OCI-LY7 (cell line): ENCODE measurements at regions not wholly inside any gene's neighbourhood (a gene's known extent, or its start where the extent isn't known, plus 50 kb on each side); places are given as distances from the start of the nearest gene placed in this dataset.

Source experiments
- BruUV-seq: library from RNA; stranded (reverse); fragments of 400-500 nt; replicated peaks from 2 replicates; lab custom pipeline; 2021; lab: Mats Ljungman, UMichigan
- CTCF ChIA-PET: fragments of 300-600 bp; sonication (Branson Sonifier 250); formaldehyde crosslinking; loops from one replicate; lab custom pipeline; 2022; ENCODE audit warnings: antibody characterized with exemption; ENCODE audit not compliant: unreplicated experiment; lab: Charles Lee
- POLR2A ChIA-PET: fragments of 300-600 bp; sonication (Branson Sonifier 250); formaldehyde crosslinking; loops from one replicate; lab custom pipeline; 2022; ENCODE audit warnings: antibody characterized with exemption; lab: Charles Lee
- DNase-seq: peaks from one replicate; pipeline ENCODE4 v3.0.0-alpha.2; 2015; ENCODE audit warnings: low spot score
- H2AFZ ChIP-seq: fragments of 200-600 bp; sonication (generic), shearing (Covaris generic); 2 replicates; pipeline ENCODE4 v1.6.1; 2014; ENCODE audit warnings: mild to moderate bottlenecking, antibody characterized with exemption, low read length, moderate library complexity
- H3K27ac ChIP-seq: fragments of 200-600 bp; sonication (generic); 2 replicates; pipeline ENCODE4 v1.5.1; 2014; ENCODE audit warnings: mixed run types, low read depth, mild to moderate bottlenecking, moderate library complexity, low read length, inconsistent platforms; ENCODE audit not compliant: poor library complexity, severe bottlenecking
- H3K36me3 ChIP-seq: fragments of 200-600 bp; sonication (generic); 2 replicates; pipeline ENCODE4 v1.6.1; 2014; ENCODE audit warnings: mild to moderate bottlenecking, antibody characterized with exemption, low read length, moderate library complexity, mixed read lengths; ENCODE audit not compliant: insufficient read depth
- H3K4me1 ChIP-seq: fragments of 200-600 bp; sonication (generic); 2 replicates; pipeline ENCODE4 v1.5.1; 2014; ENCODE audit warnings: mild to moderate bottlenecking, low read length; ENCODE audit not compliant: insufficient read depth, poor library complexity, severe bottlenecking
- H3K4me2 ChIP-seq: fragments of 200-600 bp; sonication (generic); 2 replicates; pipeline ENCODE4 v1.6.1; 2014; ENCODE audit warnings: mild to moderate bottlenecking, low read length
- H3K4me3 ChIP-seq: fragments of 200-600 bp; sonication (generic); 2 replicates; pipeline ENCODE4 v1.5.1; 2014; ENCODE audit warnings: mild to moderate bottlenecking, low read depth, low read length; ENCODE audit not compliant: poor library complexity, severe bottlenecking
- H3K79me2 ChIP-seq: fragments of 200-600 bp; sonication (generic); 2 replicates; pipeline ENCODE4 v1.6.1; 2016; ENCODE audit warnings: low read depth, mild to moderate bottlenecking, low read length, moderate library complexity, mixed read lengths; ENCODE audit not compliant: insufficient read depth
- H3K9me2 ChIP-seq: fragments of 200-600 bp; sonication (generic); 2 replicates; pipeline ENCODE4 v1.6.1; 2016; ENCODE audit warnings: mild to moderate bottlenecking, low read length, mixed read lengths; ENCODE audit not compliant: insufficient read depth
- H3K9me3 ChIP-seq: fragments of 200-600 bp; sonication (generic); 2 replicates; pipeline ENCODE4 v1.6.1; 2014; ENCODE audit warnings: mild to moderate bottlenecking, mixed run types, low read length, mixed read lengths
- H4K20me1 ChIP-seq: fragments of 200-600 bp; sonication (generic); 2 replicates; pipeline ENCODE4 v1.6.1; 2014; ENCODE audit warnings: mild to moderate bottlenecking, antibody characterized with exemption, low read length, moderate library complexity, mixed read lengths; ENCODE audit not compliant: insufficient read depth
- EZH2phosphoT487 ChIP-seq: fragments of 200-600 bp; sonication (generic); IDR thresholded peaks from 2 replicates; pipeline ENCODE4 v1.6.1; 2018; ENCODE audit warnings: low read depth, borderline replicate concordance, mild to moderate bottlenecking, mixed run types, antibody characterized with exemption, low read length, moderate library complexity, mixed read lengths
- intact Hi-C: fragments of 100-400 bp; cut with micrococcal nuclease; formaldehyde crosslinking; loops from one replicate; pipeline ENCODE4 v1.10.0; 2022; ENCODE audit not compliant: unreplicated experiment
- TF ChIP-seq, protein P1 (sequence below): fragments of 200-600 bp; sonication (generic); conservative IDR thresholded peaks from 2 replicates; pipeline ENCODE4 v1.5.1; 2014; ENCODE audit warnings: mild to moderate bottlenecking, antibody characterized with exemption, low read length, moderate library complexity, mixed read lengths

DNA sequence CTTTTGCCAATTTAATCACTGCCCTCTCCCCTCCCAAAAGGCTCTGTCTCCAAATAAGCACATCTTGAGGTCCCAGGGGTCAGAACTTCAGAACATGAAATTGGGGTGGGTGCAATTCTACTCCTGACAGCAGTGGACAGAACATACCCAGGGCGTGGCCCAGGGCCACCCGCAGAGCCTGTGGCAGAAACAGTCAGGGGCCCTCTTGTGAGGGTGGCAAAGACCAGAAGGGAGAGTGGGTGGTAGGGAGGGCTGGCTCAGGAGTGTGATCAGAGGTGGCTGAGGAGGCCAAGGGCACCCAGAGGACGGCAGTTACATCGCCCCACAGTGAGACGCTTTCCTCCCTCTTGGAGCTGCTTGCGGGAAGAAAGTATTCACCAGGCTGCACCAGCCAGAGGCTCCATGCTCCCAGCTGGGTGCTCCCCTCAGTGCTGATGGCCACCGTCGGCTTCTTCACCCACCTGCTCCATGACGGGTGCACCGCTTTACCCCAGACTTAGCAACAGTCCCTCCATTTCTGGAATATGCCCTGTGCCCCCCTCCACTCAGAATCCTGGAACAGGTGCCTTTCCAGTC is 1388.0 kb downstream of the BRD1 start:
- H3K79me2 ChIP-seq, result no peaks in the 10 kb centered on the region
- intact Hi-C loops, result loop anchor here (10.0 kb wide), 1 partner anchor 395 kb away; no protein-coding TSS in a partner anchor
- H3K36me3 ChIP-seq, result no peaks in the 10 kb centered on the region
- no peaks in the 10 kb centered on the region for H3K9me2 ChIP-seq
- no peak overlapping the region for H3K27ac ChIP-seq
- CTCF ChIA-PET, result no interaction called here
- BruUV-seq, result no TSS peak
- H4K20me1 ChIP-seq, result no peaks in the 10 kb centered on the region
- no peak overlapping the region for H2AFZ ChIP-seq
- H3K4me2 ChIP-seq, result no peak overlapping the region
- POLR2A ChIA-PET, result no interaction called here
- H3K4me3 ChIP-seq, result no peak overlapping the region
- DNase-seq, result no peak
- H3K4me1 ChIP-seq, result peaks cover 23% of the 10 kb centered on the region
- TF ChIP-seq, protein P1, sequence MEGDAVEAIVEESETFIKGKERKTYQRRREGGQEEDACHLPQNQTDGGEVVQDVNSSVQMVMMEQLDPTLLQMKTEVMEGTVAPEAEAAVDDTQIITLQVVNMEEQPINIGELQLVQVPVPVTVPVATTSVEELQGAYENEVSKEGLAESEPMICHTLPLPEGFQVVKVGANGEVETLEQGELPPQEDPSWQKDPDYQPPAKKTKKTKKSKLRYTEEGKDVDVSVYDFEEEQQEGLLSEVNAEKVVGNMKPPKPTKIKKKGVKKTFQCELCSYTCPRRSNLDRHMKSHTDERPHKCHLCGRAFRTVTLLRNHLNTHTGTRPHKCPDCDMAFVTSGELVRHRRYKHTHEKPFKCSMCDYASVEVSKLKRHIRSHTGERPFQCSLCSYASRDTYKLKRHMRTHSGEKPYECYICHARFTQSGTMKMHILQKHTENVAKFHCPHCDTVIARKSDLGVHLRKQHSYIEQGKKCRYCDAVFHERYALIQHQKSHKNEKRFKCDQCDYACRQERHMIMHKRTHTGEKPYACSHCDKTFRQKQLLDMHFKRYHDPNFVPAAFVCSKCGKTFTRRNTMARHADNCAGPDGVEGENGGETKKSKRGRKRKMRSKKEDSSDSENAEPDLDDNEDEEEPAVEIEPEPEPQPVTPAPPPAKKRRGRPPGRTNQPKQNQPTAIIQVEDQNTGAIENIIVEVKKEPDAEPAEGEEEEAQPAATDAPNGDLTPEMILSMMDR, result no peak
- TF ChIP-seq EZH2phosphoT487, result no peak
- no peaks in the 10 kb centered on the region for H3K9me3 ChIP-seq

DNA sequence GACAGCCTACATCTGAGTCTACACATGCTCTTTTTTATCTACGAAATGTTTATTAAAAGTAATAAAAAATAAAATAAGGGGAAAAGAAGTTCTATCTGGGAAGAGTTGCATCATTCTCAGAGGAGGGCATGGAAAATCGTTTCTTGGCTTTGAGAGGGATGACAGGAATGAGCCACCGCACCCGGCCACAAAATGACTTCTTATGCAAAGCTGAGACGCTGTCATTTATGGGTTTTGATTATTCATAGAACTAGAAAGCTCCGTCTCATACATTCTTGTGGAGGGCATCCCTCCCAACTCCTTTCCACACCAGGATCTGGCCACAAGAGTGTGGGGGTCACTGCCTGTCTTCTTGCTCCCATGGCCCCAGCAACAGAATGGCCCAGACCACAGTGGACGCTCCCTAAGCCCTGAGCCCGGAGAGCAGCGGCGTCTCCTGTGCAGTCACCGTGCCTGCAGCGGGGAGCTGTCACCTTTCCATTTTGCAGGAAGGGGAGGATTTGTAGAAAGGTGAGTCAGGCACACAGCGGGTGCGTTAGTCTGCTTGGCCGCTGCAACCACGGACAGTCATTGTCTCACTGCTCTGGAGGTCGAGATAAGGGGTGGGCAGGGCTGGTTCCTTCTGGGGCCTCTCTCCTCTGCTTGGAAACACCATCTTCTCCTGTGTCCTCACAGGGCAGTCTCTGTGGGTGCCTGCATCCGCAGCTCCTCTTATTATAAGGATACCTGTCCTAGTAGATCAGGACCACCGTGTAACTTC is 1388.7 kb downstream of the BRD1 start:
- BruUV-seq, result no TSS peak
- intact Hi-C loops, result no loop called here
- no peak overlapping the region for H3K27ac ChIP-seq
- H3K36me3 ChIP-seq, result no peaks in the 10 kb centered on the region
- H3K4me2 ChIP-seq, result no peak overlapping the region
- no peak overlapping the region for H2AFZ ChIP-seq
- no peaks in the 10 kb centered on the region for H3K79me2 ChIP-seq
- no peaks in the 10 kb centered on the region for H4K20me1 ChIP-seq
- no peak overlapping the region for H3K4me3 ChIP-seq
- ChIA-PET POLR2A (interaction anchor here (0.6 kb wide), 1 partner anchor 27 kb away, joined by 3 read pairs; no protein-coding TSS in a partner anchor), CTCF (no interaction called here)
- H3K4me1 ChIP-seq, result peaks cover 17% of the 10 kb centered on the region
- no peaks in the 10 kb centered on the region for H3K9me3 ChIP-seq
- no peak for TF ChIP-seq EZH2phosphoT487
- TF ChIP-seq, protein P1, result no peak
- no peak for DNase-seq
- no peaks in the 10 kb centered on the region for H3K9me2 ChIP-seq

DNA sequence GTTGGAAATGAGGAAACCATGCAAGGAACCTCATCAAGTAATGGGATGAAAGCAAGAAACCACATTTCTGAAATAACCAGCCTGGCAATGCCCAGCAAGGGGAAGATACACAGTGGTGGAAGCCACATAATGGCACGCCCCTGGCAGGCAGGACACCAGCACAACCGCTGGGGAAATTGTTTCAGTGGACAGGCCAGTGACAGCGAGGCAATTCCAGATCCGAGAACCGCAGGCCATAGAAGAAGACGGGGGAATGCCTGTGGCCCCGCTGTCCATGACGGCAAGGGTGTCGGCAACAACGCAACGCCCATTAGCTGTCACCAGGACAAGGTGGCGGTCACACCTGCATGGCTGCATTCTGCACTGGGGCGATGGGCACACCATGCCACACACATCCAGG is 1389.6 kb downstream of the BRD1 start:
- no peaks in the 10 kb centered on the region for H3K79me2 ChIP-seq

More for the DNA sequence above, 1389.6 kb downstream of the BRD1 start:
- DNase-seq, result no peak
- intact Hi-C loops, result no loop called here
- no peaks in the 10 kb centered on the region for H3K36me3 ChIP-seq
- H4K20me1 ChIP-seq, result no peaks in the 10 kb centered on the region
- H2AFZ ChIP-seq, result no peak overlapping the region
- H3K27ac ChIP-seq, result no peak overlapping the region
- peaks cover 9% of the 10 kb centered on the region for H3K4me1 ChIP-seq
- no TSS peak for BruUV-seq
- H3K4me2 ChIP-seq, result no peak overlapping the region
- no peaks in the 10 kb centered on the region for H3K9me2 ChIP-seq
- no peaks in the 10 kb centered on the region for H3K9me3 ChIP-seq
- ChIA-PET CTCF (no interaction called here), POLR2A (no interaction called here)
- no peak overlapping the region for H3K4me3 ChIP-seq
- TF ChIP-seq, protein P1, result no peak
- TF ChIP-seq EZH2phosphoT487, result no peak
